GM18508 (cell line): ENCODE measurements at regions not wholly inside any gene's neighbourhood (a gene's known extent, or its start where the extent isn't known, plus 50 kb on each side); places are given as distances from the start of the nearest gene placed in this dataset.
"Not testable (repeated sequence)": the region's sequence is repeated elsewhere in the genome, so short reads cannot be mapped to it uniquely, and the experiment has no call there.

ENCODE experiments used
- ATAC-seq: cut with Tn5 transposase; IDR thresholded peaks from one replicate; pipeline ENCODE4 v1.9.1; 2021; ENCODE audit warnings: moderate number of reproducible peaks; ENCODE audit not compliant: insufficient read depth, unreplicated experiment

DNA sequence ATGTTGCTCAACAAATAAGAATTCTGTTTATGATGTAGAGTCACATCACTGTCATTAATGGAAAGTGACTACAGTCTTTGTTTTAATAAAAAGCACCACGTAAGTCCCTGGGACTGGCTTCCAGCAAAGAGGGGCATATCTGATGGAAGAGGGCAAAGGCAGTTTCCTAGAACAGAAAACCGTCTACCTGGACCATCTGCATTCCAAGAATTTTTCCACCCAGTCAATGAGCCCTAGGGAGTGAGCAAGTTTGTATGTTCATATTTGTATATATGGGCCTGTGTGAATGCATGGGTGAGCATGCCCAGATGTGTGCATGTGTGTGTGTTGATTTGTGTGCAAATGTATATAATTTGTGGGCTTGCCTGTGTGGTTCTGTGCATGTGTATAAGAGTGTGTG, 156.8 kb upstream of the SEMA6A start:
- ATAC-seq = no peak

DNA sequence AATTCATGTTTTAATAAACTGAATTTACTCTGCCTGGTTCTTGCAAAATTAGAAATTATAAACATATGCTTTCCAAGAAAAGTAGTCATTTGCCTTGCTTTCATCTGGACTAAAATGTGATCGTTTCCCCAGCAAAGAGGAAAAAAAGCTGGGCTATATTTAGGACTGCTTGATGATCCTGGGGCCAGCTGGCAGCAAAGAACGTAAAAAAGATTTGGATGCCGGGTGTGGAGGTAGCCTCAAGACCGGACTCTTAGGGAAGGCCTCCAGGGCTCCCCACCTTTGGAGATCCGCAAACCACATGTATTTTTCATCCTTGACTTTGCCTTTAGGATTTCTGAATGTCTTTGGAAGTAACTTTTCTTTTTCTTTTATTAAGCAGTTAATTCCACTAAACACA, 156.1 kb upstream of the SEMA6A start:
- no peak for ATAC-seq

DNA sequence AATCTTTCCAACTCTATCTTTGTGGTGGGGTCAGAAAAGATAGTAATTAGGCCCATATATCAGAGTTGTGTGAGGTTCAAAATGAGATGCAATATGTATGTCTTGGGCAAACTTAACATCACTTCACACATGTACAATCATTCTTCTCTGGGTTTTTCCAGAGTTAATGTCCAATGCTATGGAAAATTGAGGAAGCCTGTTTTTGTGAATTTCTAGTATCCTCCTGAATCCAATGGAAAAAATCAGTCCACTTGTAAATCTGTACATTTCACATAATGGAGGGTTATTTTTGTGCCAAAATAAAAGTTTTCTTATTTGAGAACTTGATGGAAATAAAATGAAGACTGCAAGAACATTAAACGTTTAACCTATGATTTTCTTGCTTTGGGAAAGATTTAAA, 155.6 kb upstream of the SEMA6A start:
- no peak for ATAC-seq

DNA sequence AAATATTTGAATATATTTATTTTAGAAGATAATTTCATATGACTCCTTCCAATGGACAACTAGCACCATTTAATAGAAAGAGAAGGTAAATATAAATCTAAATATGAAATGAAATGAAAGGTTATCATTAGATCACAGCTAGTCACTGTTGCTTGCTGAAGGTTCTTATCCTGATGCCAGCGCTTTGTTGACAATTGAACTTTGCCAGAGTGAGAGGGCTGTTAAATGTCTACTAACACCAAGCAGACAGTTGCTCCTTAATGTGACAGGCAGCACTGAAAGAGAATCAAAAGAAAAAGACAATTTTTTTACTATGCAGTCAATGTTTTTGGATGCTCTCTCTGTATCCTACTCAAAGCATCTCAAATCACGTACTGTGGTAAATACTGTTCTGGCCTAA, 152.6 kb upstream of the SEMA6A start:
- ATAC-seq = no peak

DNA sequence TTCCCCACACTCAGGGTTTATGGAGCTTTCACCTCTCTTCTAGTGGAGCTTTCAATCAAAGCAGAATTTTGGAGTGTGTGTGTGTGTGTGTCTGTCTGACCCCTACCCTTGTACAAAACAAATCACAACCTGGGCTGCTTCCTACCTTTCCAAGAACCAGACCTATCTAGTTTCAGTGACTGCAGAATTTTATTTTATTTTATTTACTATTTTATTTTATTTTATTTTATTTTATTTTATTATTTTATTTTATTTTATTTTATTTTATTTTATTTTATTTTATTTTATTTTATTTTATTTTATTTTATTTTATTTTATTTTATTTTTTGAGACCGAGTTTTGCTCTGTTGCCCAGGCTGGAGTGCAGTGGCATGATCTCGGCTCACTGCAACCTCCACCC, 151.6 kb upstream of the SEMA6A start:
- ATAC-seq = not testable (repeated sequence)

DNA sequence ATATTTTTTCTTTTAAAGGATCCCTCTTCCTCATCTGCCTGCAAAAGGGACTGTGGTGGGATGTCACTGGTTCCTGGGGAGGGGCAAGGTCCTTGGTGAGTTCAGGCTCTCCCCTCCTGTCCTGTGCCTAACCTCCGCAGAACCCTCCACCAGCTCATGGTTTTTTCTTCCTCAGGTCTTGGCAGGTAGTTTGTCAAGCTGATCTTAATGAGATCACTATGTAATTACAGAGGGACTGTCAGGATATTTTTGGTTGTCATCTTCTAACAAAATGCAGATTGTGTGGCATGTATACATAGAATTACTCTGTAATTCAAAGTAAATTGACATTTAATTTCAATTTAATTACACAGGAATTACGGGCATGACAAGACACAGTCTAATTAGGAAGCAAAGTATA, 150.3 kb upstream of the SEMA6A start:
- no peak for ATAC-seq

DNA sequence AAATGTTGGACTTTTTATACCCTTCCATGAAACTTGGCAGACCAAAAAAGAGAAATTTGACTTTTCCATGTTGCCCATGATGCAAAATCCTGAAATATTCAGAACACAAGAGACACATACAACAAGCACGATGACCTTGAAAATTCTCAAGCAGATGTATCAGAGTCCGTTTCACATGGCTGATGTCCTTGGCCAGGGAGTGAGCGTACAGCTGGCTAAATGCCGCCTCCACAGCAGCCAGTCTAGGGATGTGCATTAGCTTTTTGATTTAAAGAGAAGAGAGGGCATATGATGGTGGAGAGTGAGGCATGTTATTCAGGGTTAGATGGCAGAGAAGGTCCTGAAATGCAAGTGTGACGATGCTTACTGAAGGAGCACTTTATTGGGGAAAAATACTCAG, 148.0 kb upstream of the SEMA6A start:
- no peak for ATAC-seq

DNA sequence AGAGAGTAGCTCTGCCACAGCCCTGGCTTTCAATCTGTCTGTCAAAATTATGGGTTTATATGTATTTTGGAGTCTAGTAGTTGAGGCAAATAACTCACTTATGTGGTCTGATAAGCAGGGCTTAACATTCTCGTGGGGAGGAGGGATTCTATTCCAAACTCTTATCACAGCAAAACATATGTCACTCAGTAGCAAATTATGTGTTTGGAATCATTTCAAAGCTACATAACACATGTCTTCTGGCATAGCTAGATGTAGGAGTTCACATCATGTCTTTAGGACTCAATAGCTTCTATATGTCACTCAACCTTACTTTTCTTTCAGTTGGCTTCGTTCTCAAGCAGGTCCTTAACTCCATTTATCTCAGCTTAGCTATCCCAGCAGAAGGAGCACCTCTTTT, 144.5 kb upstream of the SEMA6A start:
- ATAC-seq = no peak

DNA sequence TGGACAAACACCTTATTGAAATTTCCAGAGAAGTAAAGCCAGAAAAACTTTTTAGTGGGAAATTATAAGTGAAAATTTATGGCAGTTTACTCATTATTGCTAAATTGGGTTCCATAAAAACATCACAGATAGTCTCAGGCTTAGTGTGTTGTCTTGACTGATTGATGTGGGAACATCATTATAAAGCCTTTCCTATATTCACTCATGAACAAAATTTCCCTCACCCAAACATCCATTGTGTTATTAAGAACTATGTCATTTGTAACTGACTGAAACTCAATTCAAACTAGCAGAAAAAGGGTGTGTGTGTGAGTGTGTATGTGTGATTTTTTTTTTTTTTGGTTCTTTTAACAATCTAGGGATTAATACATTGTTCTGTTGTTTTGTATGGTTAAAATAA, 143.7 kb upstream of the SEMA6A start:
- ATAC-seq = no peak

DNA sequence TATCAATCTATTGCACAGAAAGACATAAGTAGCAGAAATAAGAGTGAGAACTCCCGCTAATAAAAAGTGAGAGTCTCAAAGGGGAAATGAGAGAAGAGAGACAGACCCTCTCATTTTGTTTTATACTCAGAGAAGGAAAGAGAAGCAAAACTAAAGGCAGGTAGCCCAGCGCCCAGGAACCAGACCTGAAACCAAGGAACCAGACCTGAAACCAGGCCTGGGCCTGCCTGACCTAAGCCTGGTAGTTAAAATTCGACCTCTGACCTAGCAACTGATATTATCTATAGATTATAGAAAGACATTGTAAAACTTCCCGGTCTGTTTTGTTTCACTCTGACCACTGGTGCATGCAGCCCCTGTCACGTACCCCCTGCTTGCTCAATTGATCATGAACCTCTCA, 134.5 kb upstream of the SEMA6A start:
- no peak for ATAC-seq

DNA sequence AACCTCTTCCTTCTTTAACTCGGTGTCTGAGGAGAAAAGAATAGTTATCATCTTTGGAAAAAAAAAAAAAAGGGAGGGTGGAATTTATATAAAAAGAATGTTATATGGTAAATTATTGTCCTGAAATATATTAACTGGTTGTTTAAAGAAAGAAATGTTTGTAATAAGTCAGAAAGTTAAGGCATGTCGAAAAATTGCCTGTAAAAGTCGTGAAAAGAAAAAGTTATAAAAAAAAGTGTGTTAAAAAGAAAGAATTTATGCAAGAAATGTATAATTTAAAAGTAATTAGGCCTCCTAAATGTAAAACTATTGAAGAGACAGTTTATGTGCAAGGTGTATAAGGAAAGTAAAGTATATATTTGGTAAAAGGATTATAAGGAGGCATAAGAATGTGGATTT, 130.5 kb upstream of the SEMA6A start:
- not testable (repeated sequence) for ATAC-seq

DNA sequence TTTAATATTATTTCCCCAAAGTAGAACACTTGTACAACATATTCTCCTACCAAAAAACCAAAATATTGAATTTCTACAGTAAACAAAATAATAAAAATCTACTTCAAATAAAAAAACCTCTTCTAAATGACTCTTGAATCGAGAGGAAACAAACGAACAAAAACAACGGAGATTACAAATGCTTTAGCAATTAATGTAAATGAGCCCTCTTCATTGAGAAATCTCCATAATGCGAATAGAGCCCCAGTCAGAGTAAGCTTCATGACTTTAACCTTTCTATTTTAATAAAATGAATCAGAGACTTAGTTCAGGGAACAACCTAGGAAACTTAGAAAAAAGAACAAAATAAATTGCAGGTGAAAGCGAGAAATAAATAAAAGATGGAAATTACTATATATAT, 129.3 kb upstream of the SEMA6A start:
- no peak for ATAC-seq

DNA sequence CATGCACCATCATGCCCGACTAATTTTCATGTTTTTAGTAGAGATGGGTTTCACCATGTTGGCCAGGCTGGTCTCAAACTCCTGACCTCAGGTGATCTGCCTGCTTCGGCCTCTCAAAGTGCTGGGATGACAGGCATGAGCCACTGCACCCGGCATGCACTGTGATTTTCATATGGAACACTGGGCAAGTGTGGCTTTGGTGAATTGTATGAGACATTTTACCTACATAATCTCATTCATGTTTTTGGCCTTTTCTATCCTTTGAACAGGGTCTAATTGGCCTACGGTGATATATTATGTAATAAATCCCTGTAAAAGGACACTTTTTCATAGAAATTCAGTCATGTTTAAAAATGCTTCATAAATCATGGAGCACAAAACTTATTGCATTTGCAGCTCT, 128.7 kb upstream of the SEMA6A start:
- no peak for ATAC-seq

DNA sequence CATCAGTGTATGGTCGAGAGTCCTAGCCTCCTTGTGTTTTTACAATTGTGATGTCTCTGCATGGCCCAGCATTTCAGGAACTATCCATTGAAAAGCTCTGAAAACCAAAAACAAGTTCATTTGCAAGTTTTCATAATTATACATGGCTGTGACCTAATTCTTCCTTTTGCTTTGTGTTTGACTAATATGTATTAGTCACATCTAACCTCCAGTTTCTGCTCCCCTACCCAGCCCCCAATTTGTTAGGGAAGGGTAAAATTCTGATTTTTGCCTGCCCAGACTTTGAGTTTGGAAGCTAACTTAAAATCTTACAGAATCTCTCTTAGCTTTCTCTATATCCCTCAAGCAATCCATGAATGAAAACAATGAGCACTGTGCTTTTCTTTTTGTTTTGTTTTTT, 128.2 kb upstream of the SEMA6A start:
- no peak for ATAC-seq

DNA sequence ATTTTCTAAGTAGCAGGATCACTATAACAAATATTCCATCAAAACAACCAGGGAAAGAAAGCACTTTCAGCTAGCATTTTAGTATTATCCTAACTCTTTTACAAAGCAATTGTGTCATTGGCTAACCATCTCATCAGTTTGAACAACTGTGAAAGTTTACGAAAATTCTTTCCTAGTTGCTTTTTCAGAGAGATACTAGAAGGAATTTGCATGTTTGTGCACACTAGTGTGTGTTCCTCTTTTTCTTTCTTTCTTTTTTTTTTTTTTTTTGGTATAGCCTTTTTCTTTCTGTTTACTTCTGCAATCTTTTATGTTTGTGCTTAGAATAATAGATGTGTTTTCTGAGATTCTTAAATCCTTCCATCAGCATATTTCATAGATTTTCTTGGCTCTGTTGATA, 124.7 kb upstream of the SEMA6A start:
- ATAC-seq = no peak

DNA sequence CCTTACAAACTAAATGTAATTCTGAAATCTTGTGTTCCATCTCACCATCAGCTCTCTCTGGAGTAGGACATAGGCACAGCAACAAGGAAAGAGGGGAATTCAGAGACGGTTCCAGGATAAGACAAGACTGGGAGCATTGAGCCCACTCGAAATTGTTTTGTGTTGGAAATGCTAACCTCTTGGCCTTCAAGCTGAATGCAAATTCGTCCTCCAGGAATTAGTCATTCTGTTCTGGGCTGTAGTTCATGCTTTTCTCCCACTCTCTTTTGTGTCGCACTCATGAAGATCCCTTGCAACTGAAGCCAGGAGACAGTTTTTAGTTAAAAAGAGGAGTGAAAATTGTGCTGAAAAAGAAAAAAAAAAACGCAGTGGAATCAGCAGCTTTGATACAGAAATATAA, 121.7 kb upstream of the SEMA6A start:
- ATAC-seq = peak; percentile 74

DNA sequence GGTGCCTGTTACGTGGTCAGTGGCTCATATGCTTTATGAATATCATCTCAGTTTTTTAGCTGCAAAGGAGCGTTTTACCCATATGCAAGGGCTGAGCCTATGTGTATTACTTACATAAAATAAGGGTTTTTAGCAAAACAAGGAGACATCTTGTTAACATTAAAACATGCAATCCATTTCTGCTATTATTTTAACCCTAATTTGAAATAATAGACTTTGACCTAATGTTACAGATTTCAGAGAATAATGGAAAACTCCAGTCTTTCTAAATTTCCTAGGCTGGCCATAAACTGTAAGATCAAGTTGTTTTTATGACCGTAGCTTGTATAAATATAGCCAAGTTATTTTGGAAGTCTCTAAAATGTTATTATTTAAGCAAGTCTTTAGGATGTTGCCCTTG, 121.1 kb upstream of the SEMA6A start:
- ATAC-seq = no peak

DNA sequence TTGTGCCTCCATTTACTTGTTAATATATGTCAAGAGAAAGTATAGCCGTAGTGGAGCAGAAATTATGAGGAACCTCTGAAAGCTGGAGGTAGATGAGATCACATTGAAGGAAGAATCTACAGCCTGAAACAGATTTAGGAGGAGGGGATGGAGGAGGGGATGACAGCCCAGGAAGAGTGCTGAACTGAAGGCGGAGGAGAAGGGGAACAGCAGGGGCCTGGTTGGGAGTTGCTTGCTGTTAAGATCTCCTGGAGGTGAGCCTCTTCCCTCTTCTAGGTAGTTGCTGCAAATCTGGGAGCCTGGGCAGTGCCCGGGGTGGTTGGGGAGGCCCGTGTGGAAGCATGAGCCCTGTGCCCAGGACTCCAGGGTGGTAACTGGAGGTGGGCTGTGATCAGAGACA, 111.8 kb upstream of the SEMA6A start:
- no peak for ATAC-seq

DNA sequence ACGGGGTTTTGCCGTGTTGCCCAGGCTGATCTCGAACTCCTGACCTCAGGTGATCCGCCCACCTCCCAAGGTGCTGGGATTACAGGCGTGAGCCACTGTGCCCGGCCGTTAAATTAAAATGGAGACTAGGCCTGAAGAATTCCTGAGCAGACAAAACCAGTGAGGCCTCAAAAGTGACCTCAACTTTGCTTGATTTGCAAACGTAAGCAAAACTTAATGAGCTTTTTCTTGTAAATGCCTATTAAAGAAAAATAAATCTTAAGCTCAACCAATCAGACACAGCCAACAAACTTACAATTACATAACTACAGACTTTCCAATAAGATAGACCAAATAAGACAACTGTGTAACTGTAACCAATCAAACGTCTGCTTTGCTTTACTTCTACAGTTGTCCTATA, 111.3 kb upstream of the SEMA6A start:
- no peak for ATAC-seq

DNA sequence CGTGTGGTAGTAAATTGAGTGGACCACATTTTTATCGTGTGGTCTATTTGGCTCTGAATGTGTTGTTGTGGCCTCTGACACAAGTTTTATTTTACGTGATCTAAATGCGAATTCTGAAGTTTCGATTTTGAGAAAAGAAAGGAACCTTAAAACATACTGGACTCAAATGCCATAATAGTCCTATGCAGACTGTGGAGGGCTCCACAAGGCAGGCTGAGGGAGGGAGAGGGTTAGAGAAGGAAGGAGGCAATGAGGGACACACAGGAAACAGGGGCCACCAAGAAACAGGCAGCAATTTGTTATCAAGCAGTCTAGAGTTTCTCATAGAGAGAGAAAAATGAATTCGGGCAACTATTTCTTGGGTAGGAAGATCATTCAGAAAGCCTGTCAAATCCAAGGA, 110.4 kb upstream of the SEMA6A start:
- no peak for ATAC-seq

DNA sequence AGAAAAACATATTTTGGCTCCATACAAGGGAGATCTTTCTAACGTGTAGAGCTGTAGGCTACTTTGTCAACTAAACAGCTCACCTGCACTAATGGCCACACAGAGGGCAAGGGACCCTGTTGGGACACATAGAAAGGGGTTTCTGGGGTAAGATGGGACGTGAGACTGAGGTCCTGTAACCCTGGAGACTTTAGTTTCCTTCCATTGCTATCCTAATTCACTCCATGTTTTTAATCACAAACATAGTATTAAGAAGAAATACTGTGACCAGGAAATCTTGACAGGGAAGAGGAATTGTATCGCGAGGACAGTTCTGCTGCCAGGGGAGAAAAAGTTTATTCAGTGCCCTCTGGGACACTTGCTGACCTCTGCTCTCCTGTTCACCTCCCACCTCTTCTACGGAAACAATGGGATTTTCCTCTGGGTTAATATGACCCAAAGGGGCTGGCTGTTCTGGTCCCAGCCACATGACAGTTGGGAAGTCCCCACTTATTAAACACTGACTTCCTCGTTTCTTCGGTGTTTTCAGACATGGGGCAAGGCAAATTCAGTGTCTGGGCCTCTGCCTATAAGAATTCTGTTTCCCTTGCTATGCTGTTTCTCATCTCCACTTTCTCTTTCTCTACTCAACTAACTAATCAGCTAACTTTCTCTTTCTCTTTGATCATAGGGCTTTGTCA, 106.9 kb upstream of the SEMA6A start:
- ATAC-seq = peak; percentile 97

DNA sequence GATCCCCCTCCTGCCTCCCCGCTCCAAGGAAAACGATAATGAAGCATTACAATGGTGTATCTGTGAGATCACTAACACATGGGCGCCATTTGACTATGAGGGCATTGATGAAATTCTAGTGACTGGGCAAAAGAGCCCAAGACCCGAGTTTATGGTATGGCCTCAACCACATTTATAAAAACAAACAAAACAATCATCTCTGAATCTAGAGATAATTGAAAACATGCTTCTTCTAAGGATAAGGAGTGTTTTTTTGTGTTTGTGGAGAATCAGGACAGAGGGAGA, 100.9 kb upstream of the SEMA6A start:
- no peak for ATAC-seq
